KBM-7 (cell line): ENCODE measurements at regions not wholly inside any gene's neighbourhood (a gene's known extent, or its start where the extent isn't known, plus 50 kb on each side); places are given as distances from the start of the nearest gene placed in this dataset.

Experiments
- DNase-seq: peaks from one replicate; pipeline ENCODE4 v3.0.0-alpha.2; 2015
- in situ Hi-C: fragments of 300-500 bp; cut with MboI; formaldehyde crosslinking; loops from 2 replicates; pipeline ENCODE4 v1.14.3; 2020; ENCODE audit warnings: low sequenced_read_pairs, low pct_unique_long_range_greater_than_20kb, mixed read lengths

- in situ Hi-C loops, result no loop called here
- no peak for DNase-seq
These were observed 76.1 kb upstream of the UQCRFS1 start for GRCh38 chr19:29289020-29289419.

GRCh38 chr19:29290853-29291252 lies 77.9 kb upstream of the UQCRFS1 start:
- in situ Hi-C loops, result no loop called here
- no peak for DNase-seq

- no peak for DNase-seq
- in situ Hi-C loops, result no loop called here
These were observed 79.2 kb upstream of the UQCRFS1 start for GRCh38 chr19:29292153-29292552.

- DNase-seq, result no peak
- in situ Hi-C loops, result no loop called here
These were observed 79.6 kb upstream of the UQCRFS1 start for GRCh38 chr19:29292562-29292961.

GRCh38 chr19:29293292-29293691 lies 80.3 kb upstream of the UQCRFS1 start:
- in situ Hi-C loops, result no loop called here
- DNase-seq, result no peak

- DNase-seq, result no peak
- in situ Hi-C loops, result no loop called here
These were observed 80.9 kb upstream of the UQCRFS1 start for GRCh38 chr19:29293736-29294342.

GRCh38 chr19:29294343-29294811 lies 81.4 kb upstream of the UQCRFS1 start:
- DNase-seq, result no peak

GRCh38 chr19:29295285-29295684 lies 82.3 kb upstream of the UQCRFS1 start:
- in situ Hi-C loops, result no loop called here
- no peak for DNase-seq

More at GRCh38 chr19:29294343-29294811, 81.4 kb upstream of the UQCRFS1 start:
- in situ Hi-C loops, result no loop called here

- no peak for DNase-seq
These were observed 84.4 kb upstream of the UQCRFS1 start for GRCh38 chr19:29297381-29297780.

GRCh38 chr19:29299416-29300380 lies 86.7 kb upstream of the UQCRFS1 start:
- in situ Hi-C loops, result no loop called here
- no peak for DNase-seq

More at GRCh38 chr19:29297381-29297780, 84.4 kb upstream of the UQCRFS1 start:
- in situ Hi-C loops, result no loop called here

- in situ Hi-C loops, result no loop called here
- DNase-seq, result no peak
These were observed 89.3 kb upstream of the UQCRFS1 start for GRCh38 chr19:29302002-29302928.

GRCh38 chr19:29303069-29303718 lies 90.2 kb upstream of the UQCRFS1 start:
- in situ Hi-C loops, result no loop called here
- DNase-seq, result no peak

GRCh38 chr19:29303719-29304090 lies 90.8 kb upstream of the UQCRFS1 start:
- in situ Hi-C loops, result no loop called here
- DNase-seq, result no peak

- in situ Hi-C loops, result no loop called here
- no peak for DNase-seq
These were observed 92.3 kb upstream of the UQCRFS1 start for GRCh38 chr19:29305268-29305667.

GRCh38 chr19:29308977-29309590 lies 96.1 kb upstream of the UQCRFS1 start:
- in situ Hi-C loops, result no loop called here

GRCh38 chr19:29309637-29310036 lies 96.7 kb upstream of the UQCRFS1 start:
- in situ Hi-C loops, result no loop called here
- no peak for DNase-seq

More at GRCh38 chr19:29308977-29309590, 96.1 kb upstream of the UQCRFS1 start:
- DNase-seq, result no peak

GRCh38 chr19:29311191-29311790 lies 98.3 kb upstream of the UQCRFS1 start:
- DNase-seq, result no peak
- in situ Hi-C loops, result no loop called here

GRCh38 chr19:29315556-29316190 lies 102.7 kb upstream of the UQCRFS1 start:
- no peak for DNase-seq
- in situ Hi-C loops, result no loop called here
